GM12891 (cell line): ENCODE measurements at regions not wholly inside any gene's neighbourhood (a gene's known extent, or its start where the extent isn't known, plus 50 kb on each side); places are given as distances from the start of the nearest gene placed in this dataset.

Experiments used
- DNase-seq: peaks from one replicate; pipeline ENCODE4 v3.0.0; 2011; ENCODE audit warnings: low spot score; ENCODE audit not compliant: insufficient read length
- FAIRE-seq: peaks from 2 replicates; lab custom pipeline; 2011; peaks lifted over from hg19 to GRCh38; lab: Jason Lieb, UNC
- PAX5 ChIP-seq: IDR thresholded peaks from 2 replicates; pipeline ENCODE4 v1.6.1; 2011; ENCODE audit warnings: low read length, moderate library complexity, mild to moderate bottlenecking; ENCODE audit not compliant: insufficient read depth, severe bottlenecking
- POLR2A ChIP-seq: IDR thresholded peaks from 2 replicates; pipeline ENCODE4 v1.6.1; 2011; ENCODE audit warnings: low read depth, low read length, control low read depth
- POLR2AphosphoS5 ChIP-seq: IDR thresholded peaks from 2 replicates; pipeline ENCODE4 v1.6.1; 2011; ENCODE audit warnings: low read depth, low read length, control low read depth
- POU2F2 ChIP-seq: IDR thresholded peaks from 2 replicates; pipeline ENCODE4 v1.6.1; 2011; ENCODE audit warnings: low read depth, mild to moderate bottlenecking, control low read depth, low read length, moderate library complexity
- SPI1 ChIP-seq: IDR thresholded peaks from 2 replicates; pipeline ENCODE4 v1.6.1; 2011; ENCODE audit warnings: low read depth, low read length, control low read depth
- TAF1 ChIP-seq: IDR thresholded peaks from 2 replicates; pipeline ENCODE4 v1.6.1; 2011; ENCODE audit warnings: low read depth, low read length, control low read depth

GRCh38 chr2:16051841-16052564, 111.7 kb downstream of the MYCN start:
- TF ChIP-seq SPI1: no peak
- TF ChIP-seq POU2F2: no peak
- no peak for TF ChIP-seq TAF1
- TF ChIP-seq PAX5: no peak
- TF ChIP-seq POLR2AphosphoS5: no peak
- no peak for TF ChIP-seq POLR2A
- no peak for DNase-seq
- no peak for FAIRE-seq

- DNase-seq (no peak), FAIRE-seq (no peak)
- TF ChIP-seq SPI1 (no peak), PAX5 (no peak), POU2F2 (no peak), POLR2AphosphoS5 (no peak), POLR2A (no peak), TAF1 (no peak)
Observed at GRCh38 chr2:16050908-16051489, 110.6 kb downstream of the MYCN start.

DNA sequence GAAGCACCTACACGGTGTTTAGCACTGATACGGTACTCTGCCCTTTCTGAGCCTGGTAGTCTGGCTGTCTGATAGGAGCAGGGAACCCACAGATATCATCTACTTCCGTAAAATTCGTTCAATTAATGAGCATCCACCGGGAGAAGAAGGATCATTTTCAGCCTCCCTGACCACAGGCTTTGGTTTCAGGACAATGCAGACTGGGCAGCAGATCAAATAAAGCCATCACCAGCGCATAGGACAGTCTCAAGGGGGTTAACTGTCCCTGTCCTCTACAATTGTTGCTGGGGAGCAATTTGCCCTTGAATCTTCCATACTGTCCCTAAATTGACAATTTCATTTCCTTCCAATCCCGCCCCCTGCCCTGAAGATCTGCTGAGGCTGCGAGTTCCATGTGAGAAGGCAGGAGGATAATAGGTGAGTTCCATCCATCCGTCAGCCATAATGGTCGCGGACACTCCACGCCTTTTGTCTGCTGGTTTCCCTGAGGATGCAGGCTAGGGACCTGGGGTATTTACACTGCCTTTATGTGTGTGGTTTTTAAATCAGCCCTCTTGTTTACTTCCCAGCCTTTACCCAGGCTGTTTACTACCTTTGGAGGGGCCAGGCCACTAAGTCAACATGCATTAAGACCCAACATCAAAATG, 110.0 kb downstream of the MYCN start:
- FAIRE-seq: no peak
- no peak for DNase-seq
- TF ChIP-seq SPI1: no peak
- TF ChIP-seq TAF1: no peak
- TF ChIP-seq POU2F2: no peak
- no peak for TF ChIP-seq PAX5
- no peak for TF ChIP-seq POLR2A
- TF ChIP-seq POLR2AphosphoS5: no peak

DNA sequence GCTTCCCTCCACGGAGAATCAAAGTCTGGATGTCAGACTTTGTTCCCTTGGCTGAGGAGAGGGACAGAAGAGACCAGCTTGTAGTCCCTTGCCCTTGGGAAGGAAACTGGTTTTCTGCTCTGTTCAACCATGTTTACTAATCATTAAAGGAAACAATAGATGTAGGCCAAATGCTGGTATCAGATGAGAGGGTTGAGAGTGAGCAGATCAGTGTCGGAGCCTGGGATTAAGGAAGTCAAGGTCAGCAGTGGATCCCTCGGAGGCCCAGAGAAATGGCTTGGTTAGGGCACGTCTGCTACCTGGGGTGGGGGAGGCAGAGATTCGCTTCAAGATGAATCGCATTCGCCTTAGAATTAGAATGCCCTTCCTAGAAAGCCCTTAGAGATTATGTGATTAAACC, 109.1 kb downstream of the MYCN start:
- FAIRE-seq (no peak), DNase-seq (no peak)

GRCh38 chr2:16048466-16048865, 108.1 kb downstream of the MYCN start:
- no peak for TF ChIP-seq POU2F2
- no peak for TF ChIP-seq POLR2A
- no peak for TF ChIP-seq POLR2AphosphoS5
- no peak for TF ChIP-seq PAX5
- no peak for TF ChIP-seq SPI1
- TF ChIP-seq TAF1: no peak
- FAIRE-seq (no peak), DNase-seq (no peak)

More for the DNA sequence above, 109.1 kb downstream of the MYCN start:
- TF ChIP-seq PAX5: no peak
- TF ChIP-seq POLR2AphosphoS5: no peak
- no peak for TF ChIP-seq POU2F2

GRCh38 chr2:16047701-16048100, 107.4 kb downstream of the MYCN start:
- no peak for FAIRE-seq

DNA sequence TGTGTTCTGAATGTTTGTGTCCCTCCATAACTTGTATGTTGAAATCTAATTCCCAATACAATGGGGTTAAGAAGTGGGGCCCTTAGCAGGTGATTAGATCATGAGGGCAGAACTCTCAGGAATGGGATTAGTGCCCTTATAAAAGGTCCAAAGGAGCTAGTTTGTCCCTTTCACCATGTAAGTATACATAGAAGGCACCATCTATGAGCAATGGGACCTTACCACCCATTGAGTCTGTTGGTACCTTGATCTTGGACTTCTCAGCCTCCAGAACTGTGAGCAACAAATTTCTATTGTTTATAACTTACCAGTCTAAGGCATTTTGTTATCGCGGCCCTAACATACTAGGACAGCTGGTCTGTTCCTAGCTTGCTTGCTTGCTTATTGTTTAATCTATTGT, 106.3 kb downstream of the MYCN start:
- TF ChIP-seq POLR2AphosphoS5: no peak
- TF ChIP-seq TAF1: no peak
- TF ChIP-seq PAX5: no peak
- no peak for TF ChIP-seq SPI1
- no peak for TF ChIP-seq POLR2A
- TF ChIP-seq POU2F2: no peak
- DNase-seq (no peak), FAIRE-seq (no peak)

More at GRCh38 chr2:16047701-16048100, 107.4 kb downstream of the MYCN start:
- TF ChIP-seq POLR2AphosphoS5 (no peak), POU2F2 (no peak), TAF1 (no peak), SPI1 (no peak), POLR2A (no peak), PAX5 (no peak)
- no peak for DNase-seq

DNA sequence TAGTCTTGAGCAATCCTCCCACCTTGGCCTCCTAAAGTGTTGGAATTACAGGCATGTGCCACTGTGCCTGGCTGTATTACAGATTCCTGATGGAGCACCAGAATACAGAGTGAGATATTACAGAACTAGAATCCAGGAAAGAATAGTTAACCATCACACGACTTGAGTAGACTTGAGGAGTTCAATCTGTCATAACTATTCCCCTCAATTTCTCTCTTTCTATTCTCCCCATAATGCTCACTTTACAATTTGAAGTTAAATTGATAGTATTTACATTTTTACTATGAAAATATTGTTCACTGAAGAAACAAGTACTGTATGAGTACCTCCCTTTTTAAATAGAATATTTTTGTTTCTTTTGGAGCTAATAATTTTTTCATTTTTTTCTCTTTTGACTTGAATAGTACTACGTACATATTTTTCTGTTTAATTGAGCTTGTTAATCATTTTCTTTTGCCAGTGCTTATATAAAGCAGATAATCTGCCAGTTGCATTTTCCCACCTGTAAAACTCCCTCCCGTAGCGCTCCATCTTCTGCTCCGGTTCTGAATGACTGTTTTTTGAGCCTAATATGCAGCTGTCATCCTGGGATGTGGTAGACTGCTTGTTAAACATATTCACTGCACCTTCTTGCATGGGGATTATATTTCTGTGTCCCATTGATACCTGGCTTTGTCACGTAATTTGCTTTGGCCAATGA, 105.5 kb downstream of the MYCN start:
- TF ChIP-seq PAX5 (no peak), POLR2AphosphoS5 (no peak), POLR2A (no peak), POU2F2 (no peak), TAF1 (no peak), SPI1 (no peak)
- no peak for DNase-seq
- no peak for FAIRE-seq

DNA sequence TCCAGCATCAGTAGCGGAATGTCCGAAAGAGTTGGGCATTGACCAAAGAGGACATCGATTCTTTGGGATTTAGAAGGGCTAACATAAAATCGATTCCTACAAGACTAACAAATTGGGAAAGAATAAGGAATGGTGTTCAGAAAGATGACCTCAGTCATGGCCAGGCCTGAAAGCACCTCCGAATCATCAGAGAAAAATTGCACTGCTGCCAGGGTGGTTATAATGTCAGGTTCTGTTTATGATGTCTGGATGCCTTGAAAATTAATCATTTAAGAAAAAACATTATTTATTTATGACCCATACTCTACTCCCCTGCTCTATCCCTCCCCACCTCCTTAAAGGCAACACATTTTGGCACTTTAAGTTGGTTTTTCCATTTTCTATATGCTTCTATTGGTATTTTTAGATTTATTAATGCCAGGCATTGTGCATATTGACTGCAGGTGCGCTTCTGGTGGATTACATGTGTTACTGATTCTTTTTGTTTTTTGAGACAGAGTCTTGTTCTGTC, 104.7 kb downstream of the MYCN start:
- DNase-seq (no peak), FAIRE-seq (no peak)
- TF ChIP-seq SPI1 (no peak), POLR2A (no peak), TAF1 (no peak), PAX5 (no peak), POLR2AphosphoS5 (no peak), POU2F2 (no peak)
